AG04450 (cell line): ENCODE measurements at regions not wholly inside any gene's neighbourhood (a gene's known extent, or its start where the extent isn't known, plus 50 kb on each side); places are given as distances from the start of the nearest gene placed in this dataset.

Source experiments
- CTCF ChIA-PET: fragments of 300-600, 350-600 bp; formaldehyde crosslinking; extraction: SDS; loops from one replicate; lab custom pipeline; 2022; ENCODE audit warnings: antibody characterized with exemption, inconsistent platforms; lab: Charles Lee
- POLR2A ChIA-PET: fragments of 350-600 bp; formaldehyde crosslinking; extraction: SDS; loops from one replicate; lab custom pipeline; 2021; ENCODE audit warnings: antibody characterized with exemption, inconsistent platforms; lab: Yijun Ruan, JAX
- DNase-seq: peaks from one replicate; pipeline ENCODE4 v3.0.0-alpha.2; 2011; ENCODE audit warnings: low read depth, low spot score
- H3K27ac ChIP-seq: one replicate; pipeline ENCODE4 v1.5.1; 2012; ENCODE audit warnings: low read depth, low read length, control low read depth
- H3K27me3 ChIP-seq: one replicate; pipeline ENCODE4 v1.6.0; 2012; ENCODE audit warnings: low read length; ENCODE audit not compliant: control insufficient read depth, insufficient read depth
- H3K4me3 ChIP-seq: 2 replicates; pipeline ENCODE4 v1.5.1; 2011; ENCODE audit warnings: mild to moderate bottlenecking, low read depth, low read length, control low read depth
- H3K9me3 ChIP-seq: 2 replicates; pipeline ENCODE4 v1.5.1; 2012; ENCODE audit warnings: low read length; ENCODE audit not compliant: control insufficient read depth, insufficient read depth
- TF ChIP-seq, protein P1 (sequence below): IDR thresholded peaks from 2 replicates; pipeline ENCODE4 v1.5.1; 2011; ENCODE audit warnings: low read depth, low read length, control low read depth, inconsistent platforms

DNA sequence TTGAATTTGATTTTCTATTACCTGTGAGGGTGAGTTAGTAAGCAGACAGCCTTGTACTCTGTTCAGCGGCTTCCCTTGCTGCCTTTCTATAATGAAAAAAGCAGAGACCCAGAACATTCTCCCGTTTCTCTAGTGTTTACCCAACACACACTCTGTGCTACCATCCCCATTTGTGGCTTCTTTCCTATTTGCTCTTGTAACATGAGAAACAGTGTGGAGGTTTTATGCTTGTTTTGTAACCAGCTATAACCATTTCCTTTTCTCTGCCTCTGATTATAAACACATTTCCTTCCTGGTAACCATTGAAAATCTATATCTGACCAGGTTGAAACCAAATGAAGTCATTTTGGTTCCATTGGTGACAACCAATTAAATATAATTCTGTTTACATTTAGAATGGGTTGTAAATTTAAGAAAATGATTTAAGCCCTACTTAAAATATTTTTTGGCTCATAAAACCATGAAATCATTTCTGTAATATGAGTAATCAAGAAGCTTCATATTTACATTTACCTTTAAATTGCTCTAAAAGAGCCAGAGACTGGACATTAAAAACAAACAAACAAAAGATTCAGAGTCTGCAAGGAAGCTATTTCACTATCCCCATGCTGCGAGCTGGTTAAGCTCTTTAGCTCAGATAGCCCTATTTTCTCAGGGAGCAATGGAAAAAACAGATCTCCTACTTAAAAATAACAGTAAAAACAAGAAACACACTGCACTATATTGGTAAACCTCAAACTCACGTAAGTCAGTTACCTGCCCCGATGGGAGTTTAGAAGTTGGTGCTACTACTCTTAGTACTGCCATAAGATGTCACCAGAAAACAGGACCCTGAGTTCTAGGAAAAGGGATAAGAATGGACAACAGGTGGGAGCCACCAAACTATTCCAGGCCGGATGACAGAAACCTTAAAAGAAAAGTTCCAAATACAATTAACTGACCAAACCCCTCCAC lies 206.5 kb upstream of the EEA1 start:
- TF ChIP-seq, protein P1, sequence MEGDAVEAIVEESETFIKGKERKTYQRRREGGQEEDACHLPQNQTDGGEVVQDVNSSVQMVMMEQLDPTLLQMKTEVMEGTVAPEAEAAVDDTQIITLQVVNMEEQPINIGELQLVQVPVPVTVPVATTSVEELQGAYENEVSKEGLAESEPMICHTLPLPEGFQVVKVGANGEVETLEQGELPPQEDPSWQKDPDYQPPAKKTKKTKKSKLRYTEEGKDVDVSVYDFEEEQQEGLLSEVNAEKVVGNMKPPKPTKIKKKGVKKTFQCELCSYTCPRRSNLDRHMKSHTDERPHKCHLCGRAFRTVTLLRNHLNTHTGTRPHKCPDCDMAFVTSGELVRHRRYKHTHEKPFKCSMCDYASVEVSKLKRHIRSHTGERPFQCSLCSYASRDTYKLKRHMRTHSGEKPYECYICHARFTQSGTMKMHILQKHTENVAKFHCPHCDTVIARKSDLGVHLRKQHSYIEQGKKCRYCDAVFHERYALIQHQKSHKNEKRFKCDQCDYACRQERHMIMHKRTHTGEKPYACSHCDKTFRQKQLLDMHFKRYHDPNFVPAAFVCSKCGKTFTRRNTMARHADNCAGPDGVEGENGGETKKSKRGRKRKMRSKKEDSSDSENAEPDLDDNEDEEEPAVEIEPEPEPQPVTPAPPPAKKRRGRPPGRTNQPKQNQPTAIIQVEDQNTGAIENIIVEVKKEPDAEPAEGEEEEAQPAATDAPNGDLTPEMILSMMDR, result no peak
- CTCF ChIA-PET, result interaction anchor here (1.2 kb wide), 1 partner anchor 284 kb away, joined by 5 read pairs; no protein-coding TSS in a partner anchor
- Histone ChIP-seq H3K27me3 (no peaks in the 10 kb centered on the region), H3K9me3 (no peaks in the 10 kb centered on the region), H3K4me3 (no peak overlapping the region), H3K27ac (no peak overlapping the region)
- DNase-seq, result no peak
- POLR2A ChIA-PET, result interaction anchor here (0.7 kb wide), 1 partner anchor 132 kb away, joined by 3 read pairs; no protein-coding TSS in a partner anchor

DNA sequence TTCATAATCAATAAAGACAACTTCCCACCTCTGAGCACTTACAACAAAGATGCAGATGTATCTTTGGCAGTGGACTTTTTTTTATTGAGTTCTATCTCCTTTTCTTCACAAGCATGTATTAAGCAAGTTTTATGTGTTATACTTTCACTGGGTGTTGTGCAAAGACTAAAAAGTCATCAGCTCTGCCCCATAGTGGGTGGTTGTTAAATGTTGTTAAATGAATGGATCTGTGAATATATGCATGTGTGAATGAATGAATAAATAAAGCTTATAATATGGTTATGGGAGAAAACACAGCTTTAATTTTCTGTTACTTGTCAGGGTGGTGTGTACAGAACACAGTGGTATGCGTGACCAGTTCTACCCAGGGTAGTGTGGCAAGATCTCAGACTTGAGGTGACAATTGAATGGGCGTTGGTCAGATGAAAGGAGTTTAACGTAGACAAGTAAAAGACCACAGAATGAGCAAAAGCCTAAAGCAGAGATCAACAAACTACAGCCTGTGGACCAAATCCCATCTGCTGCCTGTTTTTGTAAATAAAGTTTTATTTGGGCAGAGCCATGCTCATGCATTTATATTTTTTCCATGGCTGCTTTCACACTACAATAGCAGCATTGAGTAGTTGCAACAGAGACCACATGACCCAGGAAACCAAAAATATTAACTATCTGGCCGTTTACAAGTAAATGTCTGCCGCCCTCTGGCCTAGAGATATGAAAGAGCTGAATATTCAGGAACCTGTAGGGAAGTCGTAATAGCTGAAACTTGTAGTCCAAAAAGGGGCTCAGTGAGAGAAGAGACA lies 207.4 kb upstream of the EEA1 start:
- H3K9me3 ChIP-seq, result no peaks in the 10 kb centered on the region; the same call in 1 of the 2 replicates
- DNase-seq, result no peak
- H3K27me3 ChIP-seq, result no peaks in the 10 kb centered on the region
- TF ChIP-seq, protein P1, result no peak
- no peak overlapping the region for H3K4me3 ChIP-seq
- ChIA-PET CTCF (interaction anchor here (1.2 to 3.0 kb wide), 2 partner anchors 39 to 283 kb away, joined by 5 to 11 read pairs; no protein-coding TSS in a partner anchor), POLR2A (no interaction called here)
- H3K27ac ChIP-seq, result no peak overlapping the region

DNA sequence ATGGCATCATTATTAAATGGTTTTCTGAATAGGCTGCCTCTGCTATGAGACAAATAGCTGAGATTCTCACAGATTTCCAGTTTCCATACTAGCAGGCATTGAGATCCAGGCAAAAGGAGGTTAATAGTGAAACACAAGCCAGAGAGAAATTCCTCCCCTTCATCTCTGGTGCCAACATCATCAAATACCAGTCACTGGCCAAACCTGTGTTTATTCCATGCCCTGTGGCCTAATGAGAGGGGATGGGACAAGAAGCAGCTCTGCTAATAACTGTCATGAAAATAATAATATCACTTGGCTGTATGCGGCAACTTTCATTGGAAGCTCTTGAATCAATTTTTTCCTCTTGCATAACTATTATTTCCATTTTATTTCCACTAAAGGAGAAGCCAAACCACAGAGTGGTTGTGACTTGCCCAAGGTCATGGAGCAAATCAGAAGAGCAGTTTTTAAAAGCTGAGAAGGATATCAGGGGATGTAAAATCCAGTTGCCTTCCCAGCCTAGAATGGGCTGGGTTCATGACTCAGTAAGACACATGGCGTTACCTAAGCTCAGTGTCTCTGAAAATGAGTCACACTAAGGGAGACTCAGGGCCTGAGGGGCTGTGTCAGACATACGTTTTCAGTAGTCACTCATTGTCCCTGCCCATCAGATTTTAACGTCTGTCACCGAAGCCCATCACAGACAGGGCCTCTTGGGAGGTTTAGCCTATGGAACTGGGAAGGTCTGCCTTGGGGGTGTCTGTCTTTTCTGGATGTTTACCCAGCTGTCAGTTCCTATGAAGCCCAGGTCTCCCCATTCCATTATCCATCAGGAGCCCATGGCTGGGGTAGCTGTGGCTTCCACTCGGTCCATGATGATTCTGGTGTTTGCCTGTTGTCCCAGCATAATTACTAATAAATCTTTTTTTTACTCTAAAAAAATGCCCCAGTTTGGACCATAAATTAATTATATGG lies 208.8 kb upstream of the EEA1 start:
- no peaks in the 10 kb centered on the region; the same call in 1 of the 2 replicates for H3K9me3 ChIP-seq

DNA sequence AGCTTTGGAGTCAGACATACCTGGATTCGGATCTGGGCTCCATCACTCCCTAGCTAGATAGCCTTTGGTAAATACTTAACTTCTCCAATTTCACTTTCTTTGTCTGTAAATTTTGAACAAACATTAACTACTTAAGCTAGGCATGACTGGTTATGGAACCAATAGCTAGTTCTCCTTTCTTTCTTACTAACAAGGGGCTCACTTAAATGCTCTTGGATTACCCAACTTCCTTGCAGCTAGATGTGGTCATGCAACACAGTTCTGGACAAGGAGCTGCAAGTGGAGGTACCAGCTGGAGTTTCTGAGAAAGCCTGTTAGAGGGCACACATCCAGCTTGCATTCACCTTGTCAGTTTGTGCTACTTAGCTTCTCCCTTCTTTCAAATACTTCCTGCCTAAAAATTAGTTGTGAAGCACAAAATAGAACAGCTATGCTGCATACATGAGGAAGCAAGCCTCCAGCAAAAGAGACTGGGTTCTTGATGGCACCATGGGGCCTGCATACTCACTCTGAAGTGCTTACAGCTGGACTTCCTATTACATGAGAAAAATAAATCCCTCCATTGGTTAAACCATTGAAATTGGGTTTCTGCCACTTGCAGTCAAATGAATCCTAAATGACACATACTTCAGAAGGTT lies 210.1 kb upstream of the EEA1 start:
- POLR2A ChIA-PET, result no interaction called here
- no peak for DNase-seq
- no peaks in the 10 kb centered on the region for H3K27me3 ChIP-seq
- TF ChIP-seq, protein P1, result no peak
- no peaks in the 10 kb centered on the region; the same call in 1 of the 2 replicates for H3K9me3 ChIP-seq
- no peak overlapping the region for H3K4me3 ChIP-seq
- CTCF ChIA-PET, result interaction anchor here (1.3 to 3.0 kb wide), 2 partner anchors 41 to 152 kb away, joined by 4 to 11 read pairs; no protein-coding TSS in a partner anchor
- H3K27ac ChIP-seq, result no peak overlapping the region

More for the DNA sequence above, 208.8 kb upstream of the EEA1 start:
- no peak overlapping the region for H3K27ac ChIP-seq
- DNase-seq, result no peak
- no peaks in the 10 kb centered on the region for H3K27me3 ChIP-seq
- H3K4me3 ChIP-seq, result no peak overlapping the region
- TF ChIP-seq, protein P1, result no peak
- POLR2A ChIA-PET, result no interaction called here
- CTCF ChIA-PET, result interaction anchor here (1.0 to 3.0 kb wide), 5 partner anchors 10 to 282 kb away, joined by 3 to 11 read pairs (median 4); no protein-coding TSS in a partner anchor
